GM18951 (cell line): ENCODE measurements at regions not wholly inside any gene's neighbourhood (a gene's known extent, or its start where the extent isn't known, plus 50 kb on each side); places are given as distances from the start of the nearest gene placed in this dataset.

Experiments
- POLR2A ChIP-seq: IDR thresholded peaks from 4 replicates; pipeline ENCODE4 v1.6.1; 2011; ENCODE audit warnings: mild to moderate bottlenecking; ENCODE audit not compliant: insufficient read length, insufficient read depth; ENCODE audit errors: extremely low read depth
- in situ Hi-C: fragments of 300-500 bp; cut with MboI; formaldehyde crosslinking; loops from one replicate; pipeline ENCODE4 v1.12.0; 2022; ENCODE audit warnings: low sequenced_read_pairs, mixed read lengths, inconsistent platforms; ENCODE audit not compliant: unreplicated experiment

DNA sequence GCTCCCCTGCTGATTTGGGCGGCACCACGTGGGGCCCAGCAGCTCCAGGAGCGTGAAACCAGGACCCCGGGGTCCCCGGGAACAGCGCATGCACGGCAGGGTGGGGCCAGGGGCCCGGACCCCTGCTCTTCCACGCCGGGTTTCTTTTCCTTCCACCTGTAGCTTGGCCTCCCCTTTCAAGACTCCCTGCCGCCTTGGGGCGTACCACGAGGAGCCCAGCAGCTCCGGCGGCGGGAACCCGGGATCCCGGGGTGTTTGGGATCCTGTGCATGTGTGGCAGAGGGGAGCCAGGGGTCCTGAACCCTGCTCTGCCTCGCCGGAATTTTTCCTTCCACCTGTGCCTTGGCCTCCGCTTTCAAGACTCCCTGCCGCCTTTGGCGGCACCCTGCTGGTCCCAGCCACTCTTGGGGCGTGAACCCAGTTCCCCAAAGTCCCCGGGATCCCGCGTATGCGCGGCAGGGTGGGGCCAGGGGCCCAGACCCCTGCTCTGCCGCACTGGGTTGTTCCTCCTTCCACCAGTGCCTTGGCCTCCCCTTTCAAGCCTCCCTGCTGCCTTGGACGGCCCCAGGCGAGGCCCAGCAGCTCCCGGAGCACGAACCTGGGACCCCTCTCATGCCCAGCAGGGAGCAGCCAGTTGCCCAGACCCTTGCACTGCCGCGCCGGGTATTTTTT lies 322.7 kb downstream of the ALG10 start:
- TF ChIP-seq POLR2A: no peak
- in situ Hi-C loops: no loop called here

GRCh38 chr12:34345801-34346200 lies 323.5 kb downstream of the ALG10 start:
- no peak for TF ChIP-seq POLR2A
- in situ Hi-C loops: no loop called here

GRCh38 chr12:34346372-34347034 lies 324.2 kb downstream of the ALG10 start:
- in situ Hi-C loops: no loop called here
- TF ChIP-seq POLR2A: no peak

DNA sequence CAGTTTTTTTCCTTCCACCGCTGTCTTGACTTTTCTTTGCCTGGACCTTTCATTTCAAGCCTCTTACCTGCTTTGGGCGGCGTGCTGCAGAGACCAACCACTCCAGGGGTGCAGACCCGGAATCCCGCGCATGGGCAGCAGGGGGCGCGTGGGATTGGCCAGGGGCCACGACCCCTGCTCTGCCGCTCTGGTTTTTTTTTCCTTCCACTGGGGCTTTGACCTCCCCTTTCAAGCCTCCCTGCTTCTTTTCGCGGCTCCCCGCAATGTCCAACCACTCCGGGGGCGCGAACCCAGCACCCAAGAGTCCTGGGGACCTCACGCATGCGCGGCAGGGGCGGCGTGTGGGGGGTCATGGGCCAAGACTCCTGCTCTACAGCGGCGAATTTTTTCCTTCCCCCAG lies 325.1 kb downstream of the ALG10 start:
- in situ Hi-C loops: no loop called here
- TF ChIP-seq POLR2A: no peak

GRCh38 chr12:34348064-34348463 lies 325.8 kb downstream of the ALG10 start:
- in situ Hi-C loops: no loop called here
- TF ChIP-seq POLR2A: no peak

GRCh38 chr12:34348836-34349672 lies 326.8 kb downstream of the ALG10 start:
- no peak for TF ChIP-seq POLR2A
- in situ Hi-C loops: no loop called here

DNA sequence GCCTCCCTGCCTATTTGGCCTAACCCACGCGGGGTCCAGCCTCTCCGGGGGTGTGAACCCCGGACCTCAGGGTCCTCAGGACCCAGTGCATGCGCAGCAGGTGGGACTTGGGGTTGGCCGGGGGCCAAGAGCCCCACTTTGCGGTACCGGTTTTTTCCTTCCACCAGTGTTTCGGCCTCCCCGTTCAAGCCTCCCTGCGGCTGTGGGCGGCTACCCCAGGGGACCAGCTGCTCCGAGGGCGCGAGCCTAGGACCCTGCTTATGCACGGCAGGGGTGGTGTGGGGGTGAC lies 327.3 kb downstream of the ALG10 start:
- in situ Hi-C loops: no loop called here
- no peak for TF ChIP-seq POLR2A

DNA sequence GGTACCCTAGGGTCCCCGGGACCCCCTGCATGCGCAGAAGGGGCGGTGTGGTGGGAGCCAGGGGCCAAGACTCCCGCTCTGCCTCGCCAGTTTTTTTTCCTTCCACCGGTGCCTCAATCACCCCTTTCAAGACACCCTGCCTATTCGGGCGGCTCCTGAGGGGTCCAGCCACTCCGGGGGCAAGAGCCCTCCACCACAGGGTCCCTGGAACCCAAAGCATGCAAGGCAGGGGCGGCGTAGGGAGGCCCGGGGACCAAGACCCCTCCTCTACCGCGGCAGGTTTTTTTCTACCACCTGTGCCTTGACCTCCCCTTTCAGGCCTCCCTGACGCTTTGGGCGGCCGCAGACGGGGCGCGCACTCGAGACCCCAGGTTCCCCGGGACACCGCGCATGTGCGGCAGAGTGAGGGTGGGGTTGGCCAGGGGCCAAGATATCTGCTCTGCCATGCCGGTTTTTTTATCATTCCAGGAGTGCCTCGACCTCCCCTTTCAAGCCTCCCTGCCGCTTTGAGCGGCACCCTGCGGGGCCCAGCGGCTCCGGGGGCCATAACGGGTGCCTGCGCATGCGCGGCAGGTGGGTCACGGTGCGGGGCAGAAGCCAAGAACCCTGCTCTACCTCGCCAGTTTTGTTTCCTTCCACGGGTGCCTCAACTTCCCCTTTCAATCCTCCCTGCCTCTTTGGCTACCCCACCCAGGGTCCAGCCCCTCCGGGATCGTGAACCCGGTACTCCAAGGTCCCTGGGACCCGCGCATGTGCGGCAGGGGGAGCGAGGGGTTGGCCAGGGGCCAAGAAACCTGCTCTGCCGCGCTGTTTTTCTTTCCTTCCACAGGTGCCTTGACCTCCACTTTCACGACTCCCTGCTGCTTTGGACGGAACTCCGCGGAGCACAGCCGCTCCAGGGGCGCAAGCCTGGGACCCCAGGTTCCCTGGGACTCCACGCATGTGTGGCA lies 328.1 kb downstream of the ALG10 start:
- no peak for TF ChIP-seq POLR2A
- in situ Hi-C loops: no loop called here

GRCh38 chr12:34352098-34352497 lies 329.8 kb downstream of the ALG10 start:
- in situ Hi-C loops: no loop called here
- TF ChIP-seq POLR2A: no peak

GRCh38 chr12:34354239-34355200 lies 332.2 kb downstream of the ALG10 start:
- in situ Hi-C loops: no loop called here

DNA sequence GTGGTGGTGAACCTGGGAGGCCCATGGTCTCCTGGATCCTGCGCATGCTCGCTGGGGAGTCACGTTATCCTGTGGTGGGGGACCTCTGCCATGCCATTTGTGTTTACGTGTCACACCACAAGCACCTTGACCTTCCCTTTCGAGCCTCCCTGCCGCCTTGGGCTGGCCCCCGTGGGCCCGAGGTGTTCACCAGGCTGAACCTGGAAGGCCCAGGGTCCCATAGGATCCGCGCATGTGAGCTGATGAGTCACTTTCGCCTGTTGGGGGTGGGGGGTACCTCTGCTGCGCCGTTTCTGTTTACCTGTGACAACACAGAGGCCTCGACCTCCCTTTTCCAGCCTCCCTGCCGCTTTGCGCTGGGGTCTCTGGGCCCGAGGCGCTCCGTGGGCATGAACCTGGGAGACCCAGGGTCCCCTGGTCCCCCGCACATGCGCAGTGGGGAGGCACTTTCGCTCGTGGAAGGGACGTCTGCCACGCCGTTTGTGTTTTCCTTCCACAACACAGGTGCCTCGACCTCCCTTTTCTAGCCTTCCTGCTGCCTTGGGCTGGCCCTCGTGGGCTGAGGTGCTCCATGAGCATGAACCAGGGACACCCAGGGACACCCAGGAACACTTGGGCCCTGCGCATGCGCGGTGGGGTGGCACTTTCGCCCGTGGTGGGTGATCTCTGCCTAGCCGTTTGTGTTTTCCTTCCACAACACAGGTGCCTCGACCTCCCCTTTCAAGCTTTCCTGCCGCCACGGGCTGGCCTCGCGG lies 334.1 kb downstream of the ALG10 start:
- in situ Hi-C loops: no loop called here
- TF ChIP-seq POLR2A: no peak

More at GRCh38 chr12:34354239-34355200, 332.2 kb downstream of the ALG10 start:
- no peak for TF ChIP-seq POLR2A
